ENCODE measurements at regions not wholly inside any gene's neighbourhood (a gene's known extent, or its start where the extent isn't known, plus 50 kb on each side); places are given as distances from the start of the nearest gene placed in this dataset.
"Not testable (repeated sequence)": the region's sequence is repeated elsewhere in the genome, so short reads cannot be mapped to it uniquely, and the experiment has no call there.

- Histone ChIP-seq H3K9ac (ENCODE audit: low read length) (no peak overlapping the region), H3K4me1 (ENCODE audit: control insufficient read depth, low read depth, low read length) (no peaks in the 10 kb centered on the region), H3K9me3 (ENCODE audit: control insufficient read depth, low read depth, low read length) (peaks cover 6% of the 10 kb centered on the region), H3K36me3 (ENCODE audit: control insufficient read depth, low read depth, low read length) (no peaks in the 10 kb centered on the region), H3K27me3 (ENCODE audit: control insufficient read depth, insufficient read depth, low read length) (peaks cover 7% of the 10 kb centered on the region), H3K4me3 (ENCODE audit: low read length) (no peak overlapping the region), H3K27ac (ENCODE audit: low read length) (no peak overlapping the region)
Measured at GRCh38 chr17:21772321-21772720, 80.0 kb downstream of the KCNJ18 start.

- H3K27ac ChIP-seq (ENCODE audit: low read length); H3K4me1 ChIP-seq (ENCODE audit: control insufficient read depth, low read depth, low read length); H3K9ac ChIP-seq (ENCODE audit: low read length); H3K4me3 ChIP-seq (ENCODE audit: low read length); H3K9me3 ChIP-seq (ENCODE audit: control insufficient read depth, low read depth, low read length); H3K36me3 ChIP-seq (ENCODE audit: control insufficient read depth, low read depth, low read length); H3K27me3 ChIP-seq (ENCODE audit: control insufficient read depth, insufficient read depth, low read length): not testable (repeated sequence)
Measured at GRCh38 chr17:21772991-21773713, 80.8 kb downstream of the KCNJ18 start.

- no peak overlapping the region for H3K9ac ChIP-seq (ENCODE audit: low read length)
- H3K9me3 ChIP-seq (ENCODE audit: control insufficient read depth, low read depth, low read length) = peaks cover 13% of the 10 kb centered on the region
Measured at GRCh38 chr17:21774263-21774662, 81.9 kb downstream of the KCNJ18 start.

GRCh38 chr17:21775566-21775965 is 83.2 kb downstream of the KCNJ18 start:
- H3K27me3 ChIP-seq (ENCODE audit: control insufficient read depth, insufficient read depth, low read length); H3K4me1 ChIP-seq (ENCODE audit: control insufficient read depth, low read depth, low read length); H3K9ac ChIP-seq (ENCODE audit: low read length); H3K36me3 ChIP-seq (ENCODE audit: control insufficient read depth, low read depth, low read length); H3K27ac ChIP-seq (ENCODE audit: low read length); H3K4me3 ChIP-seq (ENCODE audit: low read length): not testable (repeated sequence)
- H3K9me3 ChIP-seq (ENCODE audit: control insufficient read depth, low read depth, low read length) = peaks cover 14% of the 10 kb centered on the region

More at GRCh38 chr17:21774263-21774662, 81.9 kb downstream of the KCNJ18 start:
- H3K27me3 ChIP-seq (ENCODE audit: control insufficient read depth, insufficient read depth, low read length) = peaks cover 7% of the 10 kb centered on the region
- no peaks in the 10 kb centered on the region for H3K4me1 ChIP-seq (ENCODE audit: control insufficient read depth, low read depth, low read length)
- H3K36me3 ChIP-seq (ENCODE audit: control insufficient read depth, low read depth, low read length) = no peaks in the 10 kb centered on the region
- H3K4me3 ChIP-seq (ENCODE audit: low read length) = no peak overlapping the region
- H3K27ac ChIP-seq (ENCODE audit: low read length) = no peak overlapping the region

- H3K27ac ChIP-seq (ENCODE audit: low read length); H3K36me3 ChIP-seq (ENCODE audit: control insufficient read depth, low read depth, low read length); H3K4me1 ChIP-seq (ENCODE audit: control insufficient read depth, low read depth, low read length); H3K27me3 ChIP-seq (ENCODE audit: control insufficient read depth, insufficient read depth, low read length); H3K9ac ChIP-seq (ENCODE audit: low read length); H3K4me3 ChIP-seq (ENCODE audit: low read length): not testable (repeated sequence)
- peaks cover 20% of the 10 kb centered on the region for H3K9me3 ChIP-seq (ENCODE audit: control insufficient read depth, low read depth, low read length)
Measured at GRCh38 chr17:21776921-21777320, 84.6 kb downstream of the KCNJ18 start.

- not testable (repeated sequence) for H3K4me1 ChIP-seq (ENCODE audit: control insufficient read depth, low read depth, low read length); H3K4me3 ChIP-seq (ENCODE audit: low read length); H3K27me3 ChIP-seq (ENCODE audit: control insufficient read depth, insufficient read depth, low read length); H3K36me3 ChIP-seq (ENCODE audit: control insufficient read depth, low read depth, low read length); H3K27ac ChIP-seq (ENCODE audit: low read length); H3K9ac ChIP-seq (ENCODE audit: low read length)
- peaks cover 27% of the 10 kb centered on the region for H3K9me3 ChIP-seq (ENCODE audit: control insufficient read depth, low read depth, low read length)
Measured at GRCh38 chr17:21778866-21779265, 86.5 kb downstream of the KCNJ18 start.

- not testable (repeated sequence) for H3K27ac ChIP-seq (ENCODE audit: low read length); H3K9ac ChIP-seq (ENCODE audit: low read length); H3K36me3 ChIP-seq (ENCODE audit: control insufficient read depth, low read depth, low read length); H3K4me3 ChIP-seq (ENCODE audit: low read length); H3K27me3 ChIP-seq (ENCODE audit: control insufficient read depth, insufficient read depth, low read length); H3K4me1 ChIP-seq (ENCODE audit: control insufficient read depth, low read depth, low read length)
- peaks cover 23% of the 10 kb centered on the region for H3K9me3 ChIP-seq (ENCODE audit: control insufficient read depth, low read depth, low read length)
Measured at GRCh38 chr17:21780293-21780888, 88.1 kb downstream of the KCNJ18 start.

GRCh38 chr17:21780919-21781665 is 88.8 kb downstream of the KCNJ18 start:
- not testable (repeated sequence) for H3K27ac ChIP-seq (ENCODE audit: low read length); H3K4me1 ChIP-seq (ENCODE audit: control insufficient read depth, low read depth, low read length); H3K4me3 ChIP-seq (ENCODE audit: low read length); H3K36me3 ChIP-seq (ENCODE audit: control insufficient read depth, low read depth, low read length); H3K9ac ChIP-seq (ENCODE audit: low read length); H3K27me3 ChIP-seq (ENCODE audit: control insufficient read depth, insufficient read depth, low read length)
- peaks cover 23% of the 10 kb centered on the region for H3K9me3 ChIP-seq (ENCODE audit: control insufficient read depth, low read depth, low read length)

- not testable (repeated sequence) for H3K27ac ChIP-seq (ENCODE audit: low read length); H3K4me3 ChIP-seq (ENCODE audit: low read length); H3K36me3 ChIP-seq (ENCODE audit: control insufficient read depth, low read depth, low read length); H3K27me3 ChIP-seq (ENCODE audit: control insufficient read depth, insufficient read depth, low read length); H3K4me1 ChIP-seq (ENCODE audit: control insufficient read depth, low read depth, low read length); H3K9ac ChIP-seq (ENCODE audit: low read length)
- H3K9me3 ChIP-seq (ENCODE audit: control insufficient read depth, low read depth, low read length) = peaks cover 23% of the 10 kb centered on the region
Measured at GRCh38 chr17:21781666-21782024, 89.3 kb downstream of the KCNJ18 start.

- not testable (repeated sequence) for H3K36me3 ChIP-seq (ENCODE audit: control insufficient read depth, low read depth, low read length); H3K9ac ChIP-seq (ENCODE audit: low read length); H3K27ac ChIP-seq (ENCODE audit: low read length); H3K27me3 ChIP-seq (ENCODE audit: control insufficient read depth, insufficient read depth, low read length); H3K4me3 ChIP-seq (ENCODE audit: low read length); H3K4me1 ChIP-seq (ENCODE audit: control insufficient read depth, low read depth, low read length)
- H3K9me3 ChIP-seq (ENCODE audit: control insufficient read depth, low read depth, low read length) = peaks cover 25% of the 10 kb centered on the region
Measured at GRCh38 chr17:21782107-21782506, 89.8 kb downstream of the KCNJ18 start.

GRCh38 chr17:21782604-21783003 is 90.3 kb downstream of the KCNJ18 start:
- not testable (repeated sequence) for H3K27me3 ChIP-seq (ENCODE audit: control insufficient read depth, insufficient read depth, low read length); H3K27ac ChIP-seq (ENCODE audit: low read length); H3K9ac ChIP-seq (ENCODE audit: low read length); H3K4me1 ChIP-seq (ENCODE audit: control insufficient read depth, low read depth, low read length); H3K36me3 ChIP-seq (ENCODE audit: control insufficient read depth, low read depth, low read length); H3K4me3 ChIP-seq (ENCODE audit: low read length)
- H3K9me3 ChIP-seq (ENCODE audit: control insufficient read depth, low read depth, low read length) = peaks cover 26% of the 10 kb centered on the region

- H3K9ac ChIP-seq (ENCODE audit: low read length); H3K36me3 ChIP-seq (ENCODE audit: control insufficient read depth, low read depth, low read length); H3K27ac ChIP-seq (ENCODE audit: low read length); H3K4me3 ChIP-seq (ENCODE audit: low read length); H3K4me1 ChIP-seq (ENCODE audit: control insufficient read depth, low read depth, low read length); H3K27me3 ChIP-seq (ENCODE audit: control insufficient read depth, insufficient read depth, low read length): not testable (repeated sequence)
- H3K9me3 ChIP-seq (ENCODE audit: control insufficient read depth, low read depth, low read length) = peaks cover 26% of the 10 kb centered on the region
Measured at GRCh38 chr17:21783017-21783416, 90.7 kb downstream of the KCNJ18 start.
